Esophagus muscularis mucosa (tissue), 3 donors: ENCODE measurements at regions not wholly inside any gene's neighbourhood (a gene's known extent, or its start where the extent isn't known, plus 50 kb on each side); places are given as distances from the start of the nearest gene placed in this dataset.

Source experiments
- CTCF ChIP-seq, 3 experiments: fragments of 200-600 bp in 2 of 3; fragments of 450-650 bp in 1 of 3; sonication (generic) in 2 of 3; IDR thresholded peaks; one replicate each; pipeline ENCODE4 v1.5.1; 2017 to 2019; ENCODE audit warnings: antibody characterized with exemption in 3 of 3, mild to moderate bottlenecking in 2 of 3, moderate library complexity in 1 of 3
- POLR2A ChIP-seq: fragments of 450-650 bp; IDR thresholded peaks from one replicate; pipeline ENCODE4 v1.6.1; 2017; ENCODE audit warnings: antibody characterized with exemption, moderate library complexity, mild to moderate bottlenecking, low read depth

- TF ChIP-seq CTCF (IDR thresholded peaks at IDR 0.05): no peak
- no peak for TF ChIP-seq POLR2A
Measured at GRCh38 chr2:16368951-16369350, 296.7 kb downstream of the CYRIA start.
